GM23338 (cell line): ENCODE measurements at regions not wholly inside any gene's neighbourhood (a gene's known extent, or its start where the extent isn't known, plus 50 kb on each side); places are given as distances from the start of the nearest gene placed in this dataset.

Experiments used
- ATAC-seq: fragments of 200-7000 bp; cut with Tn5 transposase; 3 replicates; pipeline ENCODE4 v1.9.1; 2020
- DNase-seq: peaks from one replicate; pipeline ENCODE4 v3.0.0-alpha.2; 2015; ENCODE audit warnings: low spot score
- H2AFZ ChIP-seq: fragments of 200-600 bp; sonication (generic); 2 replicates; pipeline ENCODE4 v1.8.0; 2016; ENCODE audit warnings: antibody characterized with exemption, mild to moderate bottlenecking, moderate library complexity
- H3F3A ChIP-seq: fragments of 200-600 bp; sonication (generic); replicated peaks from 2 replicates; pipeline ENCODE4 v1.8.0; 2017; ENCODE audit warnings: antibody characterized with exemption, mixed run types, low read depth
- H3K27ac ChIP-seq: fragments of 200-600 bp; sonication (generic); 2 replicates; pipeline ENCODE4 v1.6.1; 2016; ENCODE audit warnings: low read depth
- H3K27me3 ChIP-seq: fragments of 200-600 bp; sonication (generic); 2 replicates; pipeline ENCODE4 v1.8.0; 2016; ENCODE audit warnings: mild to moderate bottlenecking, mixed run types, moderate library complexity; ENCODE audit not compliant: insufficient read depth
- H3K36me3 ChIP-seq: fragments of 200-600 bp; sonication (generic); 2 replicates; pipeline ENCODE4 v1.8.0; 2016; ENCODE audit warnings: mild to moderate bottlenecking; ENCODE audit not compliant: insufficient read depth
- H3K4me1 ChIP-seq: fragments of 200-600 bp; sonication (generic); 2 replicates; pipeline ENCODE4 v1.8.0; 2016; ENCODE audit warnings: mild to moderate bottlenecking, moderate library complexity; ENCODE audit not compliant: insufficient read depth
- H3K4me2 ChIP-seq: fragments of 200-600 bp; sonication (generic); 2 replicates; pipeline ENCODE4 v1.7.1; 2017; ENCODE audit warnings: mixed run types
- H3K4me3 ChIP-seq: fragments of 200-600 bp; sonication (generic); 2 replicates; pipeline ENCODE4 v1.6.1; 2016; ENCODE audit warnings: mixed run types
- H3K79me2 ChIP-seq: fragments of 200-600 bp; sonication (generic); replicated peaks from 2 replicates; pipeline ENCODE4 v1.8.0; 2017; ENCODE audit warnings: mild to moderate bottlenecking; ENCODE audit not compliant: insufficient read depth
- H3K9me2 ChIP-seq: fragments of 200-600 bp; sonication (generic); 2 replicates; pipeline ENCODE4 v1.8.0; 2017; ENCODE audit not compliant: insufficient read depth
- H4K20me1 ChIP-seq: fragments of 200-600 bp; sonication (generic); replicated peaks from 2 replicates; pipeline ENCODE4 v1.8.0; 2017; ENCODE audit warnings: mild to moderate bottlenecking; ENCODE audit not compliant: insufficient read depth
- H3K27ac Mint-ChIP-seq: 2 replicates; pipeline ENCODE4 v1.8.0; 2020; ENCODE audit warnings: inconsistent platforms, mild to moderate bottlenecking, moderate library complexity, mixed read lengths
- H3K27me3 Mint-ChIP-seq: 3 replicates; pipeline ENCODE4 v1.8.0; 2022; ENCODE audit warnings: low read depth, mild to moderate bottlenecking, moderate library complexity, mixed read lengths, inconsistent platforms; ENCODE audit not compliant: insufficient read depth, poor library complexity
- H3K36me3 Mint-ChIP-seq: 3 replicates; pipeline ENCODE4 v1.8.0; 2021; ENCODE audit warnings: low read depth, mild to moderate bottlenecking, inconsistent platforms, moderate library complexity, mixed read lengths
- H3K4me1 Mint-ChIP-seq: 3 replicates; pipeline ENCODE4 v1.8.0; 2020; ENCODE audit warnings: mild to moderate bottlenecking, inconsistent platforms, mixed read lengths
- H3K4me3 Mint-ChIP-seq: 3 replicates; pipeline ENCODE4 v1.8.0; 2021; ENCODE audit warnings: moderate library complexity, mild to moderate bottlenecking, inconsistent platforms, mixed read lengths
- H3K9me3 Mint-ChIP-seq: 3 replicates; pipeline ENCODE4 v1.8.0; 2020; ENCODE audit warnings: moderate library complexity, mild to moderate bottlenecking, inconsistent platforms, mixed read lengths
- CREB1 ChIP-seq: fragments of 250-450 bp; sonication (Bioruptor Pico); IDR thresholded peaks from 2 replicates; pipeline ENCODE4 v1.5.0; 2020; ENCODE audit warnings: low read depth, mild to moderate bottlenecking, moderate library complexity
- ETS1 ChIP-seq: IDR thresholded peaks from 2 replicates; pipeline ENCODE4 v1.6.1; 2016; ENCODE audit warnings: antibody characterized with exemption
- EZH2 ChIP-seq: fragments of 200-600 bp; sonication (generic); IDR thresholded peaks from one replicate; pipeline ENCODE4 v1.8.0; 2017; ENCODE audit warnings: antibody characterized with exemption, mild to moderate bottlenecking, low read depth; ENCODE audit not compliant: unreplicated experiment
- EZH2phosphoT487 ChIP-seq: fragments of 200-600 bp; sonication (generic); IDR thresholded peaks from one replicate; pipeline ENCODE4 v1.8.1; 2018; ENCODE audit warnings: antibody characterized with exemption; ENCODE audit not compliant: unreplicated experiment
- JUNB ChIP-seq: IDR thresholded peaks from one replicate; pipeline ENCODE4 v1.6.1; 2016; ENCODE audit warnings: antibody characterized with exemption; ENCODE audit not compliant: unreplicated experiment
- NANOG ChIP-seq: IDR thresholded peaks from 2 replicates; pipeline ENCODE4 v1.6.1; 2016; ENCODE audit warnings: antibody characterized with exemption, borderline replicate concordance
- POLR2AphosphoS5 ChIP-seq: IDR thresholded peaks from 2 replicates; pipeline ENCODE4 v1.6.1; 2016; ENCODE audit warnings: antibody characterized with exemption, low read depth
- STAT1 ChIP-seq: IDR thresholded peaks from one replicate; pipeline ENCODE4 v1.6.1; 2016; ENCODE audit warnings: antibody characterized with exemption; ENCODE audit not compliant: unreplicated experiment
- ZNF114 ChIP-seq: fragments of 250-450 bp; sonication (Bioruptor Pico); IDR thresholded peaks from 2 replicates; pipeline ENCODE4 v1.5.0; 2020; ENCODE audit warnings: mild to moderate bottlenecking, moderate library complexity
- ZNF331 ChIP-seq: fragments of 250-450 bp; sonication (Bioruptor Pico); IDR thresholded peaks from 2 replicates; pipeline ENCODE4 v1.5.0; 2020; ENCODE audit warnings: low read depth, mild to moderate bottlenecking, moderate library complexity
- TF ChIP-seq, protein P1 (sequence below): fragments of 250-450 bp; sonication (Bioruptor Pico); IDR thresholded peaks from 2 replicates; pipeline ENCODE4 v1.5.0; 2020; ENCODE audit warnings: mild to moderate bottlenecking, moderate library complexity
- TF ChIP-seq, protein P2 (sequence below): IDR thresholded peaks from one replicate; pipeline ENCODE4 v1.6.1; 2018; ENCODE audit warnings: antibody characterized with exemption; ENCODE audit not compliant: unreplicated experiment
- TF ChIP-seq, protein P3 (sequence below), 2 experiments: fragments of 200-600 bp in 1 of 2; sonication (generic) in 1 of 2; conservative IDR thresholded peaks; 2 replicates each; pipeline versions ENCODE4 v1.5.1 to v1.6.1; 2016 to 2017; ENCODE audit warnings: antibody characterized with exemption in 2 of 2, low read depth in 2 of 2, mild to moderate bottlenecking in 2 of 2, moderate library complexity in 1 of 2

DNA sequence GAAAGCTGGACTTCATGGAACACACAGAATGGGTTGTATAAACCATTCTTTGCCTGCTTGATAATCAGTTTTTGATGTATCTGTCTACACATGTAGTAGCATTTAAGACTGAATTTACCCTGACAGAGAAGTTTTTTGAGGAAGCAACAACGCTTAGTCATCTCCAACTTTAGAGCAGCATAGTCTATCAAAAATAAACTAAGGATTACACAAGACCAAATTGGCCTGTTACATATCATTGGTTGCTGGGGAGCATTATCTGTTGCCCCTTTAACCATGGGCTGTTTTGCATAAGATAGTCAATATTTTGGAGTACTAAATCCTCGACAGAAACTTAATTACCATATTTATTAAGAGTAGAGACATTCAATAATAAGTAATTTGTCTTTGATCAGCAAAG is 347.4 kb downstream of the FAM47B start:
- no peaks in the 10 kb centered on the region for H3K27me3 ChIP-seq
- no peaks in the 10 kb centered on the region for H4K20me1 ChIP-seq
- no peaks in the 10 kb centered on the region; the same call in 1 of the 3 replicates for H3K9me3 Mint-ChIP-seq
- H3K4me1 Mint-ChIP-seq: no peaks in the 10 kb centered on the region
- H3K36me3 Mint-ChIP-seq: no peaks in the 10 kb centered on the region
- no peaks in the 10 kb centered on the region for H3K9me2 ChIP-seq
- no peak for DNase-seq
- no peaks in the 10 kb centered on the region for H3F3A ChIP-seq
- no peak overlapping the region for H3K27ac Mint-ChIP-seq
- no peaks in the 10 kb centered on the region for H3K4me1 ChIP-seq
- no peak overlapping the region for H3K4me3 Mint-ChIP-seq
- H3K4me2 ChIP-seq: no peak overlapping the region
- no peaks in the 10 kb centered on the region for H3K79me2 ChIP-seq
- H3K27me3 Mint-ChIP-seq: no peaks in the 10 kb centered on the region
- no peak overlapping the region for H3K27ac ChIP-seq
- H3K4me3 ChIP-seq: no peak overlapping the region
- no peak for ATAC-seq
- TF ChIP-seq POLR2AphosphoS5 (no peak), ETS1 (no peak), NANOG (no peak), ZNF114 (CRISPR knock-in tag) (no peak), EZH2 (no peak), JUNB (no peak), ZNF331 (CRISPR knock-in tag) (no peak), STAT1 (no peak), CREB1 (no peak), EZH2phosphoT487 (no peak)
- TF ChIP-seq, protein P1, sequence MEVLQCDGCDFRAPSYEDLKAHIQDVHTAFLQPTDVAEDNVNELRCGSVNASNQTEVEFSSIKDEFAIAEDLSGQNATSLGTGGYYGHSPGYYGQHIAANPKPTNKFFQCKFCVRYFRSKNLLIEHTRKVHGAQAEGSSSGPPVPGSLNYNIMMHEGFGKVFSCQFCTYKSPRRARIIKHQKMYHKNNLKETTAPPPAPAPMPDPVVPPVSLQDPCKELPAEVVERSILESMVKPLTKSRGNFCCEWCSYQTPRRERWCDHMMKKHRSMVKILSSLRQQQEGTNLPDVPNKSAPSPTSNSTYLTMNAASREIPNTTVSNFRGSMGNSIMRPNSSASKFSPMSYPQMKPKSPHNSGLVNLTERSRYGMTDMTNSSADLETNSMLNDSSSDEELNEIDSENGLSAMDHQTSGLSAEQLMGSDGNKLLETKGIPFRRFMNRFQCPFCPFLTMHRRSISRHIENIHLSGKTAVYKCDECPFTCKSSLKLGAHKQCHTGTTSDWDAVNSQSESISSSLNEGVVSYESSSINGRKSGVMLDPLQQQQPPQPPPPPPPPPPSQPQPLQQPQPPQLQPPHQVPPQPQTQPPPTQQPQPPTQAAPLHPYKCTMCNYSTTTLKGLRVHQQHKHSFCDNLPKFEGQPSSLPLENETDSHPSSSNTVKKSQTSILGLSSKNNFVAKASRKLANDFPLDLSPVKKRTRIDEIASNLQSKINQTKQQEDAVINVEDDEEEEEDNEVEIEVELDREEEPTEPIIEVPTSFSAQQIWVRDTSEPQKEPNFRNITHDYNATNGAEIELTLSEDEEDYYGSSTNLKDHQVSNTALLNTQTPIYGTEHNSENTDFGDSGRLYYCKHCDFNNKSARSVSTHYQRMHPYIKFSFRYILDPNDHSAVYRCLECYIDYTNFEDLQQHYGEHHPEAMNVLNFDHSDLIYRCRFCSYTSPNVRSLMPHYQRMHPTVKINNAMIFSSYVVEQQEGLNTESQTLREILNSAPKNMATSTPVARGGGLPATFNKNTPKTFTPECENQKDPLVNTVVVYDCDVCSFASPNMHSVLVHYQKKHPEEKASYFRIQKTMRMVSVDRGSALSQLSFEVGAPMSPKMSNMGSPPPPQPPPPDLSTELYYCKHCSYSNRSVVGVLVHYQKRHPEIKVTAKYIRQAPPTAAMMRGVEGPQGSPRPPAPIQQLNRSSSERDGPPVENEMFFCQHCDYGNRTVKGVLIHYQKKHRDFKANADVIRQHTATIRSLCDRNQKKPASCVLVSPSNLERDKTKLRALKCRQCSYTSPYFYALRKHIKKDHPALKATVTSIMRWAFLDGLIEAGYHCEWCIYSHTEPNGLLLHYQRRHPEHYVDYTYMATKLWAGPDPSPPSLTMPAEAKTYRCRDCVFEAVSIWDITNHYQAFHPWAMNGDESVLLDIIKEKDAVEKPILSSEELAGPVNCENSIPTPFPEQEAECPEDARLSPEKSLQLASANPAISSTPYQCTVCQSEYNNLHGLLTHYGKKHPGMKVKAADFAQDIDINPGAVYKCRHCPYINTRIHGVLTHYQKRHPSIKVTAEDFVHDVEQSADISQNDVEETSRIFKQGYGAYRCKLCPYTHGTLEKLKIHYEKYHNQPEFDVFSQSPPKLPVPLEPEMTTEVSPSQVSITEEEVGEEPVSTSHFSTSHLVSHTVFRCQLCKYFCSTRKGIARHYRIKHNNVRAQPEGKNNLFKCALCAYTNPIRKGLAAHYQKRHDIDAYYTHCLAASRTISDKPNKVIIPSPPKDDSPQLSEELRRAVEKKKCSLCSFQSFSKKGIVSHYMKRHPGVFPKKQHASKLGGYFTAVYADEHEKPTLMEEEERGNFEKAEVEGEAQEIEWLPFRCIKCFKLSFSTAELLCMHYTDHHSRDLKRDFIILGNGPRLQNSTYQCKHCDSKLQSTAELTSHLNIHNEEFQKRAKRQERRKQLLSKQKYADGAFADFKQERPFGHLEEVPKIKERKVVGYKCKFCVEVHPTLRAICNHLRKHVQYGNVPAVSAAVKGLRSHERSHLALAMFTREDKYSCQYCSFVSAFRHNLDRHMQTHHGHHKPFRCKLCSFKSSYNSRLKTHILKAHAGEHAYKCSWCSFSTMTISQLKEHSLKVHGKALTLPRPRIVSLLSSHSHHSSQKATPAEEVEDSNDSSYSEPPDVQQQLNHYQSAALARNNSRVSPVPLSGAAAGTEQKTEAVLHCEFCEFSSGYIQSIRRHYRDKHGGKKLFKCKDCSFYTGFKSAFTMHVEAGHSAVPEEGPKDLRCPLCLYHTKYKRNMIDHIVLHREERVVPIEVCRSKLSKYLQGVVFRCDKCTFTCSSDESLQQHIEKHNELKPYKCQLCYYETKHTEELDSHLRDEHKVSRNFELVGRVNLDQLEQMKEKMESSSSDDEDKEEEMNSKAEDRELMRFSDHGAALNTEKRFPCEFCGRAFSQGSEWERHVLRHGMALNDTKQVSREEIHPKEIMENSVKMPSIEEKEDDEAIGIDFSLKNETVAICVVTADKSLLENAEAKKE (CRISPR knock-in tag): no peak
- TF ChIP-seq, protein P2, sequence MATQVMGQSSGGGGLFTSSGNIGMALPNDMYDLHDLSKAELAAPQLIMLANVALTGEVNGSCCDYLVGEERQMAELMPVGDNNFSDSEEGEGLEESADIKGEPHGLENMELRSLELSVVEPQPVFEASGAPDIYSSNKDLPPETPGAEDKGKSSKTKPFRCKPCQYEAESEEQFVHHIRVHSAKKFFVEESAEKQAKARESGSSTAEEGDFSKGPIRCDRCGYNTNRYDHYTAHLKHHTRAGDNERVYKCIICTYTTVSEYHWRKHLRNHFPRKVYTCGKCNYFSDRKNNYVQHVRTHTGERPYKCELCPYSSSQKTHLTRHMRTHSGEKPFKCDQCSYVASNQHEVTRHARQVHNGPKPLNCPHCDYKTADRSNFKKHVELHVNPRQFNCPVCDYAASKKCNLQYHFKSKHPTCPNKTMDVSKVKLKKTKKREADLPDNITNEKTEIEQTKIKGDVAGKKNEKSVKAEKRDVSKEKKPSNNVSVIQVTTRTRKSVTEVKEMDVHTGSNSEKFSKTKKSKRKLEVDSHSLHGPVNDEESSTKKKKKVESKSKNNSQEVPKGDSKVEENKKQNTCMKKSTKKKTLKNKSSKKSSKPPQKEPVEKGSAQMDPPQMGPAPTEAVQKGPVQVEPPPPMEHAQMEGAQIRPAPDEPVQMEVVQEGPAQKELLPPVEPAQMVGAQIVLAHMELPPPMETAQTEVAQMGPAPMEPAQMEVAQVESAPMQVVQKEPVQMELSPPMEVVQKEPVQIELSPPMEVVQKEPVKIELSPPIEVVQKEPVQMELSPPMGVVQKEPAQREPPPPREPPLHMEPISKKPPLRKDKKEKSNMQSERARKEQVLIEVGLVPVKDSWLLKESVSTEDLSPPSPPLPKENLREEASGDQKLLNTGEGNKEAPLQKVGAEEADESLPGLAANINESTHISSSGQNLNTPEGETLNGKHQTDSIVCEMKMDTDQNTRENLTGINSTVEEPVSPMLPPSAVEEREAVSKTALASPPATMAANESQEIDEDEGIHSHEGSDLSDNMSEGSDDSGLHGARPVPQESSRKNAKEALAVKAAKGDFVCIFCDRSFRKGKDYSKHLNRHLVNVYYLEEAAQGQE: no peak
- TF ChIP-seq, protein P3, sequence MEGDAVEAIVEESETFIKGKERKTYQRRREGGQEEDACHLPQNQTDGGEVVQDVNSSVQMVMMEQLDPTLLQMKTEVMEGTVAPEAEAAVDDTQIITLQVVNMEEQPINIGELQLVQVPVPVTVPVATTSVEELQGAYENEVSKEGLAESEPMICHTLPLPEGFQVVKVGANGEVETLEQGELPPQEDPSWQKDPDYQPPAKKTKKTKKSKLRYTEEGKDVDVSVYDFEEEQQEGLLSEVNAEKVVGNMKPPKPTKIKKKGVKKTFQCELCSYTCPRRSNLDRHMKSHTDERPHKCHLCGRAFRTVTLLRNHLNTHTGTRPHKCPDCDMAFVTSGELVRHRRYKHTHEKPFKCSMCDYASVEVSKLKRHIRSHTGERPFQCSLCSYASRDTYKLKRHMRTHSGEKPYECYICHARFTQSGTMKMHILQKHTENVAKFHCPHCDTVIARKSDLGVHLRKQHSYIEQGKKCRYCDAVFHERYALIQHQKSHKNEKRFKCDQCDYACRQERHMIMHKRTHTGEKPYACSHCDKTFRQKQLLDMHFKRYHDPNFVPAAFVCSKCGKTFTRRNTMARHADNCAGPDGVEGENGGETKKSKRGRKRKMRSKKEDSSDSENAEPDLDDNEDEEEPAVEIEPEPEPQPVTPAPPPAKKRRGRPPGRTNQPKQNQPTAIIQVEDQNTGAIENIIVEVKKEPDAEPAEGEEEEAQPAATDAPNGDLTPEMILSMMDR (conservative IDR thresholded peaks at IDR 0.05; ENCODE audit: low read depth in 2 of 2): no peak
- H2AFZ ChIP-seq: no peak overlapping the region
- H3K36me3 ChIP-seq: no peaks in the 10 kb centered on the region
